HG02623 (cell line): ENCODE measurements at regions not wholly inside any gene's neighbourhood (a gene's known extent, or its start where the extent isn't known, plus 50 kb on each side); places are given as distances from the start of the nearest gene placed in this dataset.

Experiments
- ATAC-seq: cut with Tn5 transposase; IDR thresholded peaks from one replicate; pipeline ENCODE4 v1.9.1; 2021; ENCODE audit warnings: moderate library complexity; ENCODE audit not compliant: unreplicated experiment

DNA sequence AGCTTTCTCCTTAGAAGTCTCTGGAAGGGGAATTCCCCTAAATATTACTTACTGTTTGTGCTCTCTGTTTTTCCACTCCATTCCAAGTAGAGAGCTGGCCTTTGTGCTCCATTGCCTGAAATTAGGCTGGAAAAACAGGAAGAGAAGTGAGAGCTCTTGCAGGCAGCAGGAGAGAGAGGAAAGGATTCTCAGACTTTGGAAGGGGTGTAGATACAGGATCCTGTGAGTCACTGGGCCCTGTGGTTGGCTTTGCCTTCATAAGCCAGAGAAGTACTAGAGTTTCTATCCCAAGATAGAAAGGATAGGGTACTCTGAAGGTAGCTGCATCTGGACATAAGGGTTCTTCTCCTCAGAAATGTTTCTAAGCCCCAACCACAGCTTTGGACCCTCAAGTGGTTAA is 188.9 kb downstream of the CMPK2 start:
- no peak for ATAC-seq

DNA sequence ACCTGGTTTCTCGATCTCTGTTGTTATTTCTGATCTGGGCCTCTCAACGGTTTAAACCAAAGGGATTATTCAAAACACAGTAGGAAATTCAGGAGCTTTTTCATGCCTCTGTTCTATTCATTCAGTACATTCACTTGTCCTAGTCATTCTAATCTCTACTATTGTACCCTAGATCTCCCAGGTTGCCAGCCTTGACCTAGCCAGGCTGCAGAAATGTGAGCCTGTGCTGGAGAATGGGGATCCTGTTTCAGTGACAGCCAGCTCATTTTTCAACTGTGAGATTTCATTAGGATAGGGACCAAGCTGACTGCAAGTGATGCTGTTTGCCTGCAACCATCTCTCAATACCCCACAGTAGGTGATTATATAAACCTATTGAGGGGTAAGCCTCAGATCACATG is 186.2 kb downstream of the CMPK2 start:
- ATAC-seq = no peak

DNA sequence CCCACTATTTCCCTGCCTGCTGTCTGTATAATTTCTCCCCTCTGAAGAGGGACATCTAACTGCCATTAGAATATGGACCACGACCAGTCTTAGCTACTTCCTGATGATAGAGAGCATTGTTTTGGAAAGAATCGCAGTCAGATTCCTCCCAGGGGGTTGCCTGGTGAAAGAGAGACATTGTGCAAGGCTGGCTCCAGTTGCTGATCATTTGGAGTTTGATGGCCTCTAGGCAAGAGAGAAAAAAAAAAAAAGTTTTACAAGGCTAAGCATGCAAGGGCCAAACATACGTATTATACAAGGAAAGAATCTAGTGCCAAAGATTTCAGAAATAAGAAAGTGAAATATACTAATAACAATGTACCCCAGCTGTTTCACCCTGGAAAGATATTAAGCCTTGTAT is 182.2 kb downstream of the CMPK2 start:
- ATAC-seq = no peak

DNA sequence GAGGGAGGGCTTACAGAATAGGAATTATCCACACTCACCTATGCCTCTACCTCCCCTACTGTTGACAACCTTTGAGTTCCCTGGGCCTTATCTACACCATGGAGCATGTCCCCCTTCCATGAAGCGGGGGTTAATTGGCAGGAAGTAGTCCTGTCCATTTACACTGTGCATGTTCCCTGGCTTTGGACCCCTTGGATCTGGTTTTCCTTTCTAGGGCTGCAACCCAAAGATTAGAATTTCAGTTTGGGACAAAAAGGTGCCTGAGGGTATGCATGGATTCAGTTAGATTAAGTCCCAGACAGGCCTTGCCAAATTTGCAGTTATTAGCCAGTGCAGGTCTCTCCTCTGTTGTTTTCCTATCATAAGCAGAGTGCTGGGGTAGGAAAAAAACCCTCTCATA is 180.3 kb downstream of the CMPK2 start:
- ATAC-seq = no peak

DNA sequence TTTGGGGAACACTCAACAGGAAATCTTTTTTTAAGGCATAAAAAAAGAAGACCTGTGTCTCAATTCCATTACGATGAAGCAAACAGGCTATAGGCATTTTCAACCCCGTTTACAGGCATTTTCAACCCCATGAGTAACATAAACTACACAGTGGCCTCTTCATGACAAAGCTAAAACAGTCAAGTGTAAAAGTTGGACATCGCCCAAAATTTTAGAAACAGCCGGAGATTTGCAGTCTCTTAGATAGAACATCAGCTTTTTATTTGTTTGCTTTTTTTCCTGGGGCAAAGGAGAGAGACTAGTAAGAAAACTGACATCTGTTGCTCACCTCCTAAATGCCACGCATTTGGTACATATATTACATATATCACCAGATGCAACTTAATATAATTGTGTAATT is 173.7 kb downstream of the CMPK2 start:
- no peak for ATAC-seq

- ATAC-seq = no peak
These were observed 172.9 kb downstream of the CMPK2 start for GRCh38 chr2:6692819-6693218.

DNA sequence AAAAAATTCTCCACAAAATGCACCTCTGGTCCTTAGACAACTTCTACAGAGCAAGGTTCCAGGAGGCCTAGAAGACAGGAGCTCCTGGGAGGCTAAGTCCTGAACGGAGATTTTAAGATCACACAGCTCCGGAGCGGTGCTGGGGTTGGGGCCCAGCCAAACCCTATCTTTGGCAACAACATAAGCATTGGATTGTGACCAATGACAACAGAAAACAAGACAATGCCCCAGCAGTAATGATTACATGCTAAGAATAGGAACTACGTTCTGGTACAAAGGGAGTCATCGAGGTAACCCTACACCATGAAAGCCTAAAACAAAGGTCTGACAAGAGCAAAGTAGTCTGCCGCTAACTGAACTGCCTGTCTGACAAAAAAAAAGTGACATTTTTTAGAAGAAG is 171.2 kb downstream of the CMPK2 start:
- no peak for ATAC-seq

GRCh38 chr2:6700335-6700734 is 165.4 kb downstream of the CMPK2 start:
- ATAC-seq = no peak

GRCh38 chr2:6704077-6704476 is 161.6 kb downstream of the CMPK2 start:
- ATAC-seq = no peak

- no peak for ATAC-seq
These were observed 144.3 kb downstream of the CMPK2 start for GRCh38 chr2:6721395-6721794.

DNA sequence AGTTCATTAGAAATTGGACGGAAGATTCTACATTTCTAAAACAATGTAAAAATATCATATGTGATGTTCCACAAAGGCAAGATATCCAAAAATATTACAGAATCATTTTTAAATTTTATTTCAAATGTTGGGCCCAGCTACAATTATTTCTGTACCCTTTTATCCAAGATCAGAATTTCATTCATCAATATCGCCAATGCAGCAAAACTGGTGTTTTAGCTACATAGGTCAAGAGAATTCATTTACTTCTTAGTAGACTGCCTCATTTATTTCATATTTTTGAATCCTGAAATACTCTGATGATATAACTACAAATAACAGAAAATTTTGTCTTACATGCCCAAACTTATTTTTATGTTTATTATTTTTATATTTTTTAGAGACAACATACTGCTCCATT is 143.1 kb downstream of the CMPK2 start:
- no peak for ATAC-seq

GRCh38 chr2:6723865-6724604 is 141.7 kb downstream of the CMPK2 start:
- ATAC-seq = no peak

DNA sequence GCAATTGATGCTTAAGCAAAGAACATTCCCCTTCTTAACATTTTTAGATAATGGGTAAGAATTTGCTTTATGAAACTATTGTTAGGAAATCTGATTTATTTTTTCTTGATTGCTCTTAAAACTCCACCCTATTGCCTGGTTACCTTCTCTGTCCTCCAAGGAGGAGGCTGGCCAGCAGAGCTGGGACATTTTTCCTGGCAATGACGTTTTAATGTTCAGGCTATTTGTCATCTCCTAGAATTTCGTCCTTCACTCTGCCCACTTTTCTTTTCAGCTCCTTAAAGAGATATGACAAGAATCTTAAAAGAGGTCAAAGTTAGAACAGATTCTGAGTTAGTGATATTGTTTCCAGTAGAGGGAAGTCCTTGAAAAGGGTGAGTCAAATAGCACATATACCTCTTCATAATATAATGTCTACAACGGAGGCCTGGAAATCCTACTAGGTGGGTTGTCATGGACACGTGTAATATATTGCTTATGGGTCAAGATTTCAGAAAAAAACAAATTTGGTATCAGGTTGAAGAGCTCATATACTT is 141.0 kb downstream of the CMPK2 start:
- ATAC-seq = no peak

- ATAC-seq = no peak
These were observed 137.6 kb downstream of the CMPK2 start for GRCh38 chr2:6728156-6728555.

GRCh38 chr2:6730003-6730402 is 135.7 kb downstream of the CMPK2 start:
- ATAC-seq = no peak

- ATAC-seq = no peak
These were observed 134.8 kb downstream of the CMPK2 start for GRCh38 chr2:6730649-6731532.

- no peak for ATAC-seq
These were observed 126.2 kb downstream of the CMPK2 start for GRCh38 chr2:6739547-6739946.

DNA sequence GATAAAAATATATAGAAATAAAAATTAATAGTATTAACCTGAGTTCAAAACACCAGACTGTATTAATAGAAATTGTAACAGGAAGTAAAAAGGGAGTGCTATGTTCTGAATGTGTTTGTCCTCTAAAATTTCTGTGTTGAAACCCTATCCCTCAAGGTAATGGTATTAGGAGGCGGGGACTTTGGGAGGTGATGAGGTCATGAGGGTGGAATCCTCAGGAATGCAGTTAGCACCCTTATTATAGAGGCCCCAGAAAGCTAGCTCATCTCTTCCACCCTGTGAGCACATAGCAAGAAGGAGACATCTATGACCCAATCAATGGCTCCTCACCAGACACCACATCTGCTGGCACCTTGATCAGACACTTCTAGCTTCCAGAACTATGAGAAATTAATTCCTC is 124.5 kb downstream of the CMPK2 start:
- no peak for ATAC-seq

DNA sequence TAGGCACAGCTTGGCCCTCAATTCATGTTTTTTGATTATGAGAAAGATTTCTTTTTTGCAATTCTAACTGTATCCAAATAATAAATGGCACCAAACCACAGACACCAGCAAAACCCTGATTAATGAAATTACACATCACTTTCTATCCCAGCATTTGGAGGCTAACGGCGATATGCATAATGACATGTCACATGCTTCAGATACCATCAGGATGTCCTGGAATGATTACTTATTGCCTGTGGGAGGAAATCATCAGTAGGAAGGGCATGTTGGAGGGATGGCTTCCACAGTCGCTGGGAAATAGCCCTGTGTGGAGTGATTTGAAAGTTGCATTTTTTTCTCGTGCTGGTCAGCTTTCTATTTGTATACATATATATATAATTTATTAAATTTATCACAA is 121.7 kb downstream of the CMPK2 start:
- no peak for ATAC-seq

GRCh38 chr2:6747433-6747832 is 118.3 kb downstream of the CMPK2 start:
- no peak for ATAC-seq

GRCh38 chr2:6748406-6749067 is 117.2 kb downstream of the CMPK2 start:
- no peak for ATAC-seq

- ATAC-seq = no peak
These were observed 115.7 kb downstream of the CMPK2 start for GRCh38 chr2:6749962-6750361.
